ENCODE measurements at regions not wholly inside any gene's neighbourhood (a gene's known extent, or its start where the extent isn't known, plus 50 kb on each side); places are given as distances from the start of the nearest gene placed in this dataset.

GRCh38 chr9:2335260-2335659 lies 286.3 kb upstream of the VLDLR start:
- TF ChIP-seq EZH2 (IDR thresholded peaks at IDR 0.05; ENCODE audit: insufficient read depth, poor library complexity, severe bottlenecking) (no peak), EZH2phosphoT487 (IDR thresholded peaks at IDR 0.05; ENCODE audit: insufficient read depth, low read depth) (no peak)

All from GM23248 (cell line).